Choroid plexus epithelial cell (primary cell): ENCODE measurements at regions not wholly inside any gene's neighbourhood (a gene's known extent, or its start where the extent isn't known, plus 50 kb on each side); places are given as distances from the start of the nearest gene placed in this dataset.

Experiments
- DNase-seq: peaks from one replicate; pipeline ENCODE4 v3.0.0-alpha.2; 2010; ENCODE audit warnings: low read depth
- H3K4me3 ChIP-seq: 2 replicates; pipeline ENCODE4 v1.5.1; 2011; ENCODE audit warnings: low read depth, mild to moderate bottlenecking, control low read depth, low read length, moderate library complexity
- CTCF ChIP-seq: conservative IDR thresholded peaks from 2 replicates; pipeline ENCODE4 v1.5.1; 2011; ENCODE audit warnings: low read depth, mild to moderate bottlenecking, control low read depth, inconsistent platforms, low read length, moderate library complexity

GRCh38 chr9:124205686-124206352 is 51.9 kb upstream of the NEK6 start:
- TF ChIP-seq CTCF: no peak
- H3K4me3 ChIP-seq: no peak overlapping the region
- DNase-seq: no peak

GRCh38 chr9:124206391-124206790 is 51.4 kb upstream of the NEK6 start:
- TF ChIP-seq CTCF: no peak
- no peak overlapping the region for H3K4me3 ChIP-seq
- no peak for DNase-seq
